SK-N-MC (cell line): ENCODE measurements at regions not wholly inside any gene's neighbourhood (a gene's known extent, or its start where the extent isn't known, plus 50 kb on each side); places are given as distances from the start of the nearest gene placed in this dataset.
"Not testable (repeated sequence)": the region's sequence is repeated elsewhere in the genome, so short reads cannot be mapped to it uniquely, and the experiment has no call there.

ENCODE experiments used
- DNase-seq: peaks from one replicate; pipeline ENCODE4 v3.0.0-alpha.2; 2011; ENCODE audit warnings: low read depth, low spot score
- H3K27ac ChIP-seq: fragments of 200-600 bp; sonication (generic); 2 replicates; pipeline ENCODE4 v1.5.1; 2016; ENCODE audit warnings: mixed run types
- H3K36me3 ChIP-seq: fragments of 200-600 bp; sonication (generic); 2 replicates; pipeline ENCODE4 v1.6.1; 2017; ENCODE audit warnings: antibody characterized with exemption, low read length, mixed read lengths; ENCODE audit not compliant: insufficient read depth
- H3K4me3 ChIP-seq: fragments of 200-600 bp; sonication (generic); 2 replicates; pipeline ENCODE4 v1.5.1; 2016
- H3K9ac ChIP-seq: fragments of 200-600 bp; sonication (generic); 2 replicates; pipeline ENCODE4 v1.8.0; 2017; ENCODE audit warnings: mixed run types, mixed read lengths; ENCODE audit not compliant: insufficient read length
- H3K9me3 ChIP-seq: fragments of 200-600 bp; sonication (generic); 2 replicates; pipeline ENCODE4 v1.6.1; 2017; ENCODE audit warnings: low read depth, mild to moderate bottlenecking, antibody characterized with exemption, low read length, moderate library complexity, mixed read lengths
- EZH2 ChIP-seq: fragments of 200-600 bp; sonication (generic); IDR thresholded peaks from one replicate; pipeline ENCODE4 v1.6.1; 2017; ENCODE audit warnings: antibody characterized with exemption
- FOXP2 ChIP-seq: optimal IDR thresholded peaks from 2 replicates; pipeline ENCODE3; 2011; ENCODE audit warnings: mild to moderate bottlenecking, moderate library complexity; ENCODE audit not compliant: insufficient read depth; ENCODE audit errors: extremely low read length, control extremely low read depth
- POLR2AphosphoS5 ChIP-seq: IDR thresholded peaks from 2 replicates; pipeline ENCODE4 v1.6.1; 2012; ENCODE audit warnings: mild to moderate bottlenecking, low read depth, low read length, borderline replicate concordance

DNA sequence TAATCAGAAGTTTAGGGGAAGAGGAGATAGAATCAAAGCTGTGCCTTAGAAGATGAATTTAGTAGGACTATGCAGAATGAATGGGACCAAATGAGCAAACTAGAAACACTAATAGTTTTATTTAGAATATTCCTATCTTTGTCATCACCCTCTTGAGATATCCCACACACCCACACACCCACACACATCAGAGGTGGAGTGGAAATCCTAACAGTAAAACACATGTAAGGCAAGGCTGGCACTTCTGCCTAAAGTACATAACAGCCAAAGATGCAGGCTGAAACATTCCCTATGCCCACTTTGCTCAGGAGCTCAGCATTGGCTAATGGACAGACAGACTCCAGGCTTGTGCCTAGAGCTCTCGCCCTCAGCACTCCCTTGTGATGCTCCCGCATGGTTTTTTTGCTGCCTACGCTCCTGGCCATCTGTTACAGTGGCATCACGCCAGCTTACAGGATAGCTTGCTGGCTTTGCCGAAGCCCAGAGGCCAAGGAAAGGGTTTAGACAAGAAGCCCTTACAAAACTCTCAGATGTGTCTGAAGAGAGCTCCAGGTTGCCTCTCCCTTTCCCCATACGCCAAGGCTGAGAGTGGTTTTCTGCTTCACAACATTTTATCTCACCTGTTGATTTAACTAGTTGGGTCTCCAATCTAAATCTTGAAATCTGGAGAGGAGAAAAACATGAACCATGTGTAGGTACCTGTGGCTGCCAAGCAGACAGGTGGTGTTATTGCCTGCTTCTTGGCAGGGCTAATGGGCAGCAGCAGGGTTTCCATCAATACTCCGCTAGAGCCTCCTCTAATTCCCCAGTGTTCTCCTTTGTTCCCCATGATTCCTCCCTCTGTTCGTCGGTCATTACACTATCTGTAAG lies 282.6 kb upstream of the ID4 start:
- H3K27ac ChIP-seq, result no peak overlapping the region
- DNase-seq, result no peak
- TF ChIP-seq EZH2, result no peak
- TF ChIP-seq FOXP2, result no peak
- no peak for TF ChIP-seq POLR2AphosphoS5

DNA sequence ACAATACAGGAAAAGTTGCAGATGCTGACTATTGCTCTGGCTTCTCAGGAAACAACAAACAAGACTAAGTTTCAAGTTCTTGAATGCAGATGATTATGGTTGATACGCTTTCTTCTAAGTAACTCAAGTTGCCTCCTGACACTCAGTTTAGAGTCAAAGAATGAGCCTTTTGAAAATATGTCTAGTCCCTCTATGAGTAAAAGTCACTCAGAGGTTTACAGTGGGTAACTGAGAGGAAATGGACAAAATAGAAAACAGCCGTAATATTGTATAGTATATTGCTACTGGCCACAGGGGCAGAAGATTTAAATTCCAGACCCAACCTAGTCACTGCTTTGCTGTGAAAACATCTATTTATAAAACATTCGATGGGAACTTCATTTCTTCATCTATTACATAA lies 280.0 kb upstream of the ID4 start:
- Histone ChIP-seq H3K9ac (no peak overlapping the region), H3K4me3 (no peak overlapping the region), H3K9me3 (no peaks in the 10 kb centered on the region), H3K36me3 (no peaks in the 10 kb centered on the region), H3K27ac (no peak overlapping the region)
- DNase-seq, result no peak
- no peak for TF ChIP-seq EZH2
- TF ChIP-seq FOXP2, result no peak
- TF ChIP-seq POLR2AphosphoS5, result no peak

More for the DNA sequence above, 282.6 kb upstream of the ID4 start:
- Histone ChIP-seq H3K4me3 (no peak overlapping the region), H3K9ac (no peak overlapping the region), H3K36me3 (no peaks in the 10 kb centered on the region), H3K9me3 (no peaks in the 10 kb centered on the region)

DNA sequence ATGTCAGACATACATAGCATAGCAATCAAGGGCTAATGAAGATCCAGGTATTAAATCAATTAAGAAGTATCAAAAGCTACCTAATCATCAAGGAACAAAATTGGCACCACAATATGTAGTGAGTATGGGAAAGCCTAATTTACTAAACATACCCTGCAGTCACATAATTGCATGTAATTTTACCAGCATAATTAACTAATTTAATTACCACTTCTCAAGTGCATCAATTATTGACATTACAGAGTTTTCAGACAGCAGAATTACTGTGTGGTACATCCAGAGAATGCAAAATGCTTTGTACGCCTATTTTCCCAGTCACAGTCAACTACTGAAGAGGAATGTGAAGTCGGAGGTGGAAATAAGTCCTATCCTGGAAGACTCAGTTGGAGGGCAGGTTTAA lies 279.0 kb upstream of the ID4 start:
- H3K4me3 ChIP-seq, result no peak overlapping the region
- TF ChIP-seq POLR2AphosphoS5 (no peak), FOXP2 (no peak), EZH2 (no peak)

DNA sequence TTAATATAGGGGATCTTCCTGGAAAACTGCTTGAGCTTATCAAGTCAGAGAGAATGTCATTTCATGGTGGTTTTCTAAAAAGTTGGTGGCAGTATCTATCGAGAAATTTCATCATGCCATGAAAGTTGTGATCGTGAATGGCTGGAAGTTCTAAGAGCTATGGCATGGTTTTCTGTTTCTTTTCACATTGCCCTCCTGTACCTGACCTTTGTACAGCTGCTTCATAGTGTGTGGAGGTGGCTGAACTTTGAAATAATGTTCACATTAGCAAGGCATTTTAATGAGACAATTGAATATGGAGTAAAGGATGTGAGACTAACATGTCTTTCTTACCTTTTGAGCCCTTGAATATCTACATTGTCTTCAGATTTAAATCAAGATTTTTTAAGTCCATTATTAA lies 278.2 kb upstream of the ID4 start:
- H3K9ac ChIP-seq, result no peak overlapping the region
- DNase-seq, result no peak
- H3K4me3 ChIP-seq, result no peak overlapping the region
- H3K27ac ChIP-seq, result no peak overlapping the region
- no peaks in the 10 kb centered on the region for H3K36me3 ChIP-seq
- no peaks in the 10 kb centered on the region for H3K9me3 ChIP-seq
- TF ChIP-seq FOXP2 (no peak), EZH2 (no peak), POLR2AphosphoS5 (no peak)

More for the DNA sequence above, 279.0 kb upstream of the ID4 start:
- H3K9ac ChIP-seq, result no peak overlapping the region
- H3K27ac ChIP-seq, result no peak overlapping the region
- H3K36me3 ChIP-seq, result no peaks in the 10 kb centered on the region
- no peaks in the 10 kb centered on the region for H3K9me3 ChIP-seq
- DNase-seq, result no peak

DNA sequence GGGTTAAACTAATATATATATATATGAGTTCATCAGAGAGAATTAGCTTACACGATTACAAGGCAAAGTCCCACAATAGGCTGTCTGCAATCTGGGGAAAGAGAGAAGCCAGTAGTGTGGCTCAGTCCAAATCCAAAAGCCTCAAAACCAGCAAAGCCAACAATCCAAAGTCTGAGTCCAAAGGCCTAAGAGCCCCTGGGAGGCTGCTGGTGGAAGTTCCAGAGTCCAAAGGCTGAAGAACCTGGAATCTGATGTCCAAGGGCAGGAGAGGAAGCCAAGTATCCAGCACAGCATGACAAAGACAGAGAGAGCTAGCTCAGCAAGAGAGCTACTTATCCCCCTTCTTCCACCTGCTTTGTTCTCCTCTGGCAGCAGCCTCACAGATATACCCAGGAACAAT lies 274.7 kb upstream of the ID4 start:
- H3K4me3 ChIP-seq, result no peak overlapping the region
- H3K27ac ChIP-seq, result no peak overlapping the region
- H3K36me3 ChIP-seq, result no peaks in the 10 kb centered on the region
- H3K9ac ChIP-seq, result no peak overlapping the region
- no peak for DNase-seq
- no peaks in the 10 kb centered on the region for H3K9me3 ChIP-seq
- TF ChIP-seq EZH2 (no peak), FOXP2 (no peak), POLR2AphosphoS5 (no peak)

DNA sequence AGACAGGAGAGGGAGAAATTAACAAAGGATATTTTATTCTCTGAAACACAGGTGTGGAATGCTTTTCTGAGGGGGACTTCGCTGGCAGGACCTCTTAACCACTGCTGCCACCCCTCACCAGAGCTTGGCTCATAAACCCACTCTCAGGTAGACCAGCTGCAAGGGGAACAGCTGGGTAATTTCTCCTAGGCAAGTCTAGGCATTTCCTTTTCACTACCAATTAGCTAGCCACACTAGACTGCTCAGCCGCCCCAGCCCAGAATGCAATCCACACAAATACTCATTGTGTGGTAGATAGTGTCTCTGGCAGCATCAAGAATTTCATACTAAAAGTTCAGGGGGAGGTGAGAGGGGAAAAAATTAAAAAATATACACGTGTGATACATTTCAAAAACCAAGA lies 267.6 kb upstream of the ID4 start:
- no peaks in the 10 kb centered on the region for H3K36me3 ChIP-seq
- no peak overlapping the region for H3K4me3 ChIP-seq
- no peak overlapping the region for H3K27ac ChIP-seq
- no peak for DNase-seq
- H3K9me3 ChIP-seq, result no peaks in the 10 kb centered on the region; the same call in 1 of the 2 replicates
- H3K9ac ChIP-seq, result no peak overlapping the region
- TF ChIP-seq POLR2AphosphoS5 (no peak), FOXP2 (no peak), EZH2 (no peak)

DNA sequence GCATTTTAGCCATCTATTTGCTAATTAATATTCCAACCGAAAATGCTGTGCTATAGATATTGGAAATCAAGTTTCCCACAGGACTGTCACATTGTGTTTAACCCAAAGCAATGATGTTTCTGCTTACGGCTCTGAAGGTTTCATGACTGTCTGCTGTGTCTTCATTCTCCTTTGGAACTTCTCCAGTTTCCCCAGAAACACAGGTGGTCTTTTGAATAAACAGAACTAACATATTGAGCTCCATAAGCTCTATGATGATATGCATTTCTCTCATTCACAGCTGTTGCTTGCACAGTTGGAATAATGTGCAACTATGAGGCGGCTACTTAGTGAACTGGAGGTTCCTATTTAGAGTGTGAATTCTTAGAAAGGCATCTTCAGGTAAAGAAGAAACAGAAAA lies 266.0 kb upstream of the ID4 start:
- no peak overlapping the region for H3K27ac ChIP-seq
- no peak for TF ChIP-seq FOXP2
- TF ChIP-seq EZH2, result no peak
- TF ChIP-seq POLR2AphosphoS5, result no peak
- H3K9ac ChIP-seq, result no peak overlapping the region
- no peak overlapping the region for H3K4me3 ChIP-seq
- H3K36me3 ChIP-seq, result no peaks in the 10 kb centered on the region
- no peaks in the 10 kb centered on the region; the same call in 1 of the 2 replicates for H3K9me3 ChIP-seq
- DNase-seq, result no peak

DNA sequence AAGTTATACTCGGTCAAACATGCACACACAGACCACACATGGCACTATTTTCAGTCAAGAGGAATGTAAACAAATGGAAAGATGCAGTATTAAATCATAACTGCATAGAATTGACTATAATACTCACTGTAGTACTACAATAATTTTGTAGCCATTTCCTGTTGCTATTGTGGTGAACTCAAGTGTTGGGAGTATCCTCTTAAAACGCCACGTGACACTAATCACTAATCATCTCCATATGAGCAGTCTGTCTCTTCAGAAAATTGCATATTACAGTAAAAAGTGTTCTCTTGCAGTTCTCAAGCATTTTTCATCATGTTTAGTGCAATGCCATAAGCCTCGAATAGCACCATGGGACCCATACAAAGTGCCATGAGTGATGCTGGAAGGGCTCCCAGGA lies 258.7 kb upstream of the ID4 start:
- Histone ChIP-seq H3K9me3 (no peaks in the 10 kb centered on the region; the same call in 1 of the 2 replicates), H3K27ac (peak overlapping the region; percentile 63; the same call in 1 of the 2 replicates), H3K4me3 (peak overlapping the region; percentile 47; the same call in 1 of the 2 replicates), H3K9ac (no peak overlapping the region), H3K36me3 (no peaks in the 10 kb centered on the region)
- peak; percentile 96 for DNase-seq
- no peak for TF ChIP-seq FOXP2
- TF ChIP-seq EZH2, result no peak
- peak; percentile 82; the same call in 1 of the 2 replicates for TF ChIP-seq POLR2AphosphoS5

DNA sequence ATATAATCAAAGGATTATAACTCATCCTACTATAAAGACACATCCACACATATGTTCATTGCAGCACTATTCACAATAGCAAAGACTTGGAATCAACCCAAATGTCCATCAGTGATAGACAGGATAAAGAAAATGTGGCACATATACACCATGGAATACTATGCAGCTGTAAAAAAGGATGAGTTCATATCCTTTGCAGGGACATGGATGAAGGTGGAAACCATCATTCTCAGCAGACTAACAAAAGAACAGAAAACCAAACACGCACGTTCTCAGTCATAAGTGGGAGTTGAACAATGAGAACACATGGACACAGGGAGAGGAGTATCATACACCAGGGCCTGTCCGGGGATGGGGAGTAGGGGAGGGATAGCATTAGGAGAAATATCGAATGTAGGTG lies 253.0 kb upstream of the ID4 start:
- not testable (repeated sequence) for H3K27ac ChIP-seq, H3K9me3 ChIP-seq, H3K9ac ChIP-seq, DNase-seq, H3K4me3 ChIP-seq, H3K36me3 ChIP-seq
